ENCODE measurements at regions not wholly inside any gene's neighbourhood (a gene's known extent, or its start where the extent isn't known, plus 50 kb on each side); places are given as distances from the start of the nearest gene placed in this dataset.

DNA sequence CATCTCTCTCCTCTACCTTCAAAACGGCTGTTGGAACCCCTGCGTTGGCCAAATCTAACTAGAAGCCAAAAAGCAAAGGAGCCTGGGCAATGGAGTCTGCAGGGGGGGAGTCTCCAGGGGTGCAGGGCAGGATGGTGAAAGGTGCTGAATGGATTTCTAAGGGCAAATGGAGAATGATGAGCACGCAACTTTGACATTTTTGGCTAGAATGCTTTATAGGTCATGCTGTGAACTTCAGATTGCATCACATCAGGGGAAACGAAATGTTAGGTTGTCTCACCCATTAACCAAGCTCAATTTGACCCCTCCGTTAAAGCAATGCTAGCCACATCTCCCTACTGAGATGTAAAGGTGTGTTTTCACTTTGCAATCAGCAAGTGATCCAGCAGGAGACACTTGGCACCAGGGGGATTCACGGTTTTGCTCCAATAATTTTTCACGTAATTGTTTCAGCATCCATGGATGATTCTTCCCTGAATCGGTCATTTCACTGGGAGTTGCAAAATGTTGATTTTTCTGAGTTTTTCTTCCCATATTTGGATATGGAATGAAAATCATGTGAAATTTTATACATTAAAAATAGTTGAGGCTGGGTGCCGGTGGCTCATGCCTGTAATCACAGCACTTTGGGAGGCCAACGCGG, 78.0 kb upstream of the MDM1 start:
- no peak for DNase-seq
- no peak overlapping the region for H3K4me3 ChIP-seq (ENCODE audit: low read length)
- H3K27ac ChIP-seq (ENCODE audit: low read length) = no peak overlapping the region
- no peaks in the 10 kb centered on the region for H3K36me3 ChIP-seq (replicated peaks; ENCODE audit: insufficient read depth, low read length)
- H4K20me1 ChIP-seq (ENCODE audit: insufficient read depth, low read length) = no peaks in the 10 kb centered on the region
- no peaks in the 10 kb centered on the region for H3K79me2 ChIP-seq (ENCODE audit: low read length)
- H3K9ac ChIP-seq (ENCODE audit: low read length) = no peak overlapping the region
- no peak overlapping the region for H2AFZ ChIP-seq (ENCODE audit: low read length)
- H3F3A ChIP-seq (ENCODE audit: insufficient read depth, low read length) = no peaks in the 10 kb centered on the region
- H3K9me3 ChIP-seq (replicated peaks; ENCODE audit: insufficient read depth, low read length) = no peaks in the 10 kb centered on the region
- H3K4me1 ChIP-seq (ENCODE audit: low read length) = no peaks in the 10 kb centered on the region
- TF ChIP-seq EZH2phosphoT487 (IDR thresholded peaks at IDR 0.05; ENCODE audit: low read length) = no peak
- H3K4me2 ChIP-seq (ENCODE audit: low read depth, low read length) = no peak overlapping the region
- no peaks in the 10 kb centered on the region for H3K9me2 ChIP-seq (replicated peaks; ENCODE audit: insufficient read depth, low read length)
- H3K27me3 ChIP-seq (replicated peaks; ENCODE audit: insufficient read depth, low read length) = no peaks in the 10 kb centered on the region

DNA sequence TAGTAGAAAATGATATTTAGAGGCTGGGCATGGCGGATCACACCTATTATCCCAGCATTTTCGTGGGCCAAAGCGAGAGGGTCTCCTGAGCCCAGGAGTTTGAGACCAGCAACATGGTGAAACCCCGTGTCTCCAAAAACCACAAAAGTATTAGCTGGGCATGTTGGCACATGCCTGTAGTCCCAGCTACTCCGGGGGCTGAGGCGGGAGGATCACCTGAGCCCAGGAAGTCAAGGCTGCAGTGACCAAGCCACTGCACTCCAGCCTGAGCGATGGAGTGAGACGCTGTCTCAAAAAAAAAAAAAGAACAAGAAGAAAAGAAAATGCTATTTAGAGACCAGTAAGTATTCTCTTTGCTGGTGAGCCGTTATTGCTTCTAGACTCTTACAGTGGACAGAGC, 79.2 kb upstream of the MDM1 start:
- H3K79me2 ChIP-seq (ENCODE audit: low read length) = no peaks in the 10 kb centered on the region
- no peaks in the 10 kb centered on the region for H3F3A ChIP-seq (ENCODE audit: insufficient read depth, low read length)
- no peak overlapping the region for H3K27ac ChIP-seq (ENCODE audit: low read length)
- H4K20me1 ChIP-seq (ENCODE audit: insufficient read depth, low read length) = no peaks in the 10 kb centered on the region
- H3K9ac ChIP-seq (ENCODE audit: low read length) = no peak overlapping the region
- no peaks in the 10 kb centered on the region for H3K27me3 ChIP-seq (replicated peaks; ENCODE audit: insufficient read depth, low read length)
- H3K36me3 ChIP-seq (replicated peaks; ENCODE audit: insufficient read depth, low read length) = no peaks in the 10 kb centered on the region
- no peaks in the 10 kb centered on the region for H3K9me2 ChIP-seq (replicated peaks; ENCODE audit: insufficient read depth, low read length)
- no peak overlapping the region for H3K4me2 ChIP-seq (ENCODE audit: low read depth, low read length)
- no peaks in the 10 kb centered on the region for H3K4me1 ChIP-seq (ENCODE audit: low read length)
- no peak overlapping the region for H2AFZ ChIP-seq (ENCODE audit: low read length)
- no peak overlapping the region for H3K4me3 ChIP-seq (ENCODE audit: low read length)
- no peaks in the 10 kb centered on the region for H3K9me3 ChIP-seq (replicated peaks; ENCODE audit: insufficient read depth, low read length)
- no peak for DNase-seq
- no peak for TF ChIP-seq EZH2 (optimal IDR thresholded peaks at IDR 0.05; ENCODE audit: low read depth, low read length)
- TF ChIP-seq EZH2phosphoT487 (IDR thresholded peaks at IDR 0.05; ENCODE audit: low read length) = no peak
- TF ChIP-seq, protein P1, sequence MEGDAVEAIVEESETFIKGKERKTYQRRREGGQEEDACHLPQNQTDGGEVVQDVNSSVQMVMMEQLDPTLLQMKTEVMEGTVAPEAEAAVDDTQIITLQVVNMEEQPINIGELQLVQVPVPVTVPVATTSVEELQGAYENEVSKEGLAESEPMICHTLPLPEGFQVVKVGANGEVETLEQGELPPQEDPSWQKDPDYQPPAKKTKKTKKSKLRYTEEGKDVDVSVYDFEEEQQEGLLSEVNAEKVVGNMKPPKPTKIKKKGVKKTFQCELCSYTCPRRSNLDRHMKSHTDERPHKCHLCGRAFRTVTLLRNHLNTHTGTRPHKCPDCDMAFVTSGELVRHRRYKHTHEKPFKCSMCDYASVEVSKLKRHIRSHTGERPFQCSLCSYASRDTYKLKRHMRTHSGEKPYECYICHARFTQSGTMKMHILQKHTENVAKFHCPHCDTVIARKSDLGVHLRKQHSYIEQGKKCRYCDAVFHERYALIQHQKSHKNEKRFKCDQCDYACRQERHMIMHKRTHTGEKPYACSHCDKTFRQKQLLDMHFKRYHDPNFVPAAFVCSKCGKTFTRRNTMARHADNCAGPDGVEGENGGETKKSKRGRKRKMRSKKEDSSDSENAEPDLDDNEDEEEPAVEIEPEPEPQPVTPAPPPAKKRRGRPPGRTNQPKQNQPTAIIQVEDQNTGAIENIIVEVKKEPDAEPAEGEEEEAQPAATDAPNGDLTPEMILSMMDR (IDR thresholded peaks at IDR 0.05; ENCODE audit: low read length) = no peak

DNA sequence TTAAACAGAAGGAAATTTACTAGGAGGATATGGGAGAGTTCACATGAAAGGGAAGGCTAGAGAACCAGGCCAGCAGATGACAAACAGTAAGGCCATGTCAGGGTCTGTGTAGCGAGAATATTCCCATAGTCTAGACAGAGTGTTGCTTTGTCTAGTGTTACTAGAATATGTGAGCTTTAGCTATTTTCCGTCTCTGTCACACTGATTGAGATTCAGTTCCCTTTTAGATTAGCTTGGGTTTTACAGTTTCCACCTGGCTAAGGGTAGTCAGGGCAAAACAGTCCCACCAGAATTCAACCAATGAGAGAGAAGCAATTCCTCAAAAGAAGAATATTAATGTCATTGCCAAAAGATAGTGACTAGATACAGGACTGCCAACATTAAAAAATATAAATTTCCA, 82.8 kb upstream of the MDM1 start:
- Histone ChIP-seq H3K4me2 (ENCODE audit: low read depth, low read length) (no peak overlapping the region), H3K9me3 (replicated peaks; ENCODE audit: insufficient read depth, low read length) (no peaks in the 10 kb centered on the region), H3K27ac (ENCODE audit: low read length) (no peak overlapping the region), H3F3A (ENCODE audit: insufficient read depth, low read length) (no peaks in the 10 kb centered on the region), H3K36me3 (replicated peaks; ENCODE audit: insufficient read depth, low read length) (no peaks in the 10 kb centered on the region), H3K4me1 (ENCODE audit: low read length) (no peaks in the 10 kb centered on the region), H3K79me2 (ENCODE audit: low read length) (no peaks in the 10 kb centered on the region), H3K9me2 (replicated peaks; ENCODE audit: insufficient read depth, low read length) (no peaks in the 10 kb centered on the region), H4K20me1 (ENCODE audit: insufficient read depth, low read length) (no peaks in the 10 kb centered on the region), H3K27me3 (replicated peaks; ENCODE audit: insufficient read depth, low read length) (no peaks in the 10 kb centered on the region), H3K4me3 (ENCODE audit: low read length) (no peak overlapping the region), H3K9ac (ENCODE audit: low read length) (no peak overlapping the region), H2AFZ (ENCODE audit: low read length) (no peak overlapping the region)
- DNase-seq = no peak
- TF ChIP-seq EZH2phosphoT487 (IDR thresholded peaks at IDR 0.05; ENCODE audit: low read length) (no peak), EZH2 (optimal IDR thresholded peaks at IDR 0.05; ENCODE audit: low read depth, low read length) (no peak)
- TF ChIP-seq, protein P1 (IDR thresholded peaks at IDR 0.05; ENCODE audit: low read length) = no peak

DNA sequence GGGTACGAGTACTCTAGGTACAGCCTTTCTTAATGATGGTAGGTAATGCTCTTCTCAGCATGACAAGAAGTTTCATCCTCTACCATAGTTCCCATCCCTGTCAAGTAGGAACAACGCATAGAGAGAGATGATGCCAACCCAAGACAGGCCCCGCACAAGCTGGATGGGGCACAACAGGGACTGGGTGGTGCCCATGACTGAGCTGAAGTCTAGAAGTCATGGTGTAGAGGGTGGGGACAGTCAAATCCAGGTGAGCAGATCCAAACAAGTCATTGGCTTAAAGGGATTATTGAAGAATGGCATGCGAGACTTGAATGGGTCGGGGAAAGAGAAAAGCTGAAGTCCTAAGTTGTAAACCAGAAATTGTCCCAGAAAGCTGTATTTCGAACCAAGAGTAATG, 84.2 kb upstream of the MDM1 start:
- H3K9ac ChIP-seq (ENCODE audit: low read length) = no peak overlapping the region
- no peak overlapping the region for H3K4me3 ChIP-seq (ENCODE audit: low read length)
- no peak overlapping the region for H3K4me2 ChIP-seq (ENCODE audit: low read depth, low read length)
- H3K27ac ChIP-seq (ENCODE audit: low read length) = no peak overlapping the region
- no peaks in the 10 kb centered on the region for H3K9me3 ChIP-seq (replicated peaks; ENCODE audit: insufficient read depth, low read length)
- no peak for DNase-seq
- no peaks in the 10 kb centered on the region for H3K9me2 ChIP-seq (replicated peaks; ENCODE audit: insufficient read depth, low read length)
- no peaks in the 10 kb centered on the region for H3K36me3 ChIP-seq (replicated peaks; ENCODE audit: insufficient read depth, low read length)
- no peaks in the 10 kb centered on the region for H3K27me3 ChIP-seq (replicated peaks; ENCODE audit: insufficient read depth, low read length)
- TF ChIP-seq EZH2 (optimal IDR thresholded peaks at IDR 0.05; ENCODE audit: low read depth, low read length) (no peak), EZH2phosphoT487 (IDR thresholded peaks at IDR 0.05; ENCODE audit: low read length) (no peak)
- TF ChIP-seq, protein P1 (IDR thresholded peaks at IDR 0.05; ENCODE audit: low read length) = no peak
- H4K20me1 ChIP-seq (ENCODE audit: insufficient read depth, low read length) = no peaks in the 10 kb centered on the region
- H3F3A ChIP-seq (ENCODE audit: insufficient read depth, low read length) = no peaks in the 10 kb centered on the region
- no peaks in the 10 kb centered on the region for H3K4me1 ChIP-seq (ENCODE audit: low read length)
- H3K79me2 ChIP-seq (ENCODE audit: low read length) = no peaks in the 10 kb centered on the region
- H2AFZ ChIP-seq (ENCODE audit: low read length) = no peak overlapping the region

Measured in MM.1S (cell line).